ENCODE measurements at regions not wholly inside any gene's neighbourhood (a gene's known extent, or its start where the extent isn't known, plus 50 kb on each side); places are given as distances from the start of the nearest gene placed in this dataset.

DNA sequence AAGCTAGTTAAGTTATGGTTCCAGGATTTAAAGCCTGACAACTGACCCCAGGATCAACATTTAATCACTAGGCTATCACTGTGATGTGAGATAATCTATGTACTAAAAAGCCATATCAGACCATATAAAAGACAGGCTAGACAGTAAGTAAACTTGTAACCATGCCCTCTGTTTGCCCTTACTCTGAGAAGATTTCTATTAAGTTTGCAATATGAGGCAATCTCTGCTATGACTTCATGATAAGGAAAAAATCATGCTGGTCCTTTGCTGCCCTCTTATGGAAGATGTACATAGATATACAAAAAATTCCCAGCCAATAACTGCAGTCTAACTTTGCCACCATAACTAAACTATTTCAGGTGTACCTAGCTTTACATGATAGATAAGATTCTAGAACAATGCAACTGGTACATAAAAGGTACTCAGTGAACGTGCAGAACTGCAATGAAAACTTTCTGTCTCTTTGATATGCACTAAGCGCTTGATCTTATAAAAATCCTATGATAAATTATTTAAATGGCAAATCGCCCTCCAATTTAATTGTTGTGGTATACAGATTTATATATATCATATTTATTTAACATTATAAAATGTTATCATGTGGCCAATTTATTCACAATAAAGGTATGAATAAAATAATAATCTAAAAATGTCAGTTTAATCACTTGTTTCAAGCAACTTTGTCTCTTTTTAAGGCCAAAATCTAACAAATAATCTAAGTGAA lies 70.5 kb downstream of the FAM217A start:
- peak; percentile 77 for DNase-seq (ENCODE audit: low spot score)

DNA sequence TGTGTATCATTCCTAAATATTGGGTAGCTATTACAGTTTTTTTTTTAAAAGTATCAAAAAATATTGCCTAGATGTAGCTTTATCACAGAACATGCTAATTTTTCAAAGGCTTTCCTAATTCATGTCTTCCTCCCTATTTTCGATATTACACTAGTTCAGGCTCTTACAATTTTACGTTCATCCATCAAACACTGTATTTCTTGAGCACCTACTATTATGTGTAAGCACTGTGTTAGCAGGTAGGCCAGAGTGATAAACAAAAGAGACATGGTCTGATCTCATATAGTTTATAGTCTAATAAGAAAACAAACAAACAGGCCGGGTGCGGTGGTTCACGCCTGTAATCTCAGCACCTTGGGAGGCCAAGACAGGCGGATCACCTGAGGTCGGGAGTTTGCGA lies 69.5 kb downstream of the FAM217A start:
- DNase-seq (ENCODE audit: low spot score) = no peak

DNA sequence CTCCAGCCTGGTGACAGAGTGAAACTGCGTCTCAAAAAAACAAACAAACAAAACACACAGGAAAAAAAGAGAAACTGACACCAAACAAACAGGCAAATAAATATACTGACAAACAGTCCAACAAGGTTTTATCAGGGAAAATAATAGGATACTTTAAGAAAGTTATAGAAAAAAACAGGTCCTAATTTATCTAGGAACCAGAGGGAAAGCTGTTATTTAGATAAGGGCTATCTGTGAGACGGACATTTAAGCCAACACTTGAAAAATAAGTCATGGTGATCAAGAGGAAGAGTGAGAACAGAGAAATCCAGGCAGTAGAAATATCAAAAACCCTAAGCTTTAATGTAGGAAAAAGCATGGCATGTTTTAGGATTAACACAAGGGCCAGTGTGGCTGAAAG lies 68.9 kb downstream of the FAM217A start:
- DNase-seq (ENCODE audit: low spot score) = no peak

GRCh38 chr6:4010689-4011090 lies 68.2 kb downstream of the FAM217A start:
- no peak for DNase-seq (ENCODE audit: low spot score)

- no peak for DNase-seq (ENCODE audit: low spot score)
Observed at GRCh38 chr6:4012826-4013225, 66.1 kb downstream of the FAM217A start.

GRCh38 chr6:4017058-4017739 lies 61.7 kb downstream of the FAM217A start:
- no peak for DNase-seq (ENCODE audit: low spot score)

DNA sequence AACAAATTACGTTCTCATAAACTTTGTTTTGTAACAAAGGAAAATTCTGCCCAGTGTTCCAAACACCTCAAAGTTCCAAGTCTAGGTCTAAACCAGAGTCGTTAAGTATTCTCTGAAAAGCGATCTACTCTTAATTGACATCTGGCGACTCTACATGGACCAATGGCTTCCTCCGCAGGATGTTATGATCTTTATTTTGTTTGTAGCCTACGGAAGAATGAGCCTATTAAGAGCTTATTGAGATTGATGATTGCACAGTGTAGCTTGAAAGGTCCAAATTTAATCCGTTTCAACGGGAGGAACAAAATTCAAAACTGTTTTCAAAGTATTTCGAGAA lies 61.1 kb downstream of the FAM217A start:
- peak; percentile 32 for DNase-seq (ENCODE audit: low spot score)

GRCh38 chr6:4018171-4018923 lies 60.6 kb downstream of the FAM217A start:
- peak; percentile 96 for DNase-seq (ENCODE audit: low spot score)

Measured in LoVo (cell line).